Activated CD8-positive, alpha-beta memory T cell treated with anti-CD3 and anti-CD28 coated beads, Interleukin-2, amount 50 U/mL, for 24 hours (primary cell): ENCODE measurements at regions not wholly inside any gene's neighbourhood (a gene's known extent, or its start where the extent isn't known, plus 50 kb on each side); places are given as distances from the start of the nearest gene placed in this dataset.
A peak's percentile ranks its signal among the peaks of the same experiment; 100 is the strongest.
"Not testable (repeated sequence)": the region's sequence is repeated elsewhere in the genome, so short reads cannot be mapped to it uniquely, and the experiment has no call there.

Experiments used
- DNase-seq: peaks from one replicate; pipeline ENCODE4 v3.0.0-alpha.2; 2020; ENCODE audit errors: extremely low read depth

DNA sequence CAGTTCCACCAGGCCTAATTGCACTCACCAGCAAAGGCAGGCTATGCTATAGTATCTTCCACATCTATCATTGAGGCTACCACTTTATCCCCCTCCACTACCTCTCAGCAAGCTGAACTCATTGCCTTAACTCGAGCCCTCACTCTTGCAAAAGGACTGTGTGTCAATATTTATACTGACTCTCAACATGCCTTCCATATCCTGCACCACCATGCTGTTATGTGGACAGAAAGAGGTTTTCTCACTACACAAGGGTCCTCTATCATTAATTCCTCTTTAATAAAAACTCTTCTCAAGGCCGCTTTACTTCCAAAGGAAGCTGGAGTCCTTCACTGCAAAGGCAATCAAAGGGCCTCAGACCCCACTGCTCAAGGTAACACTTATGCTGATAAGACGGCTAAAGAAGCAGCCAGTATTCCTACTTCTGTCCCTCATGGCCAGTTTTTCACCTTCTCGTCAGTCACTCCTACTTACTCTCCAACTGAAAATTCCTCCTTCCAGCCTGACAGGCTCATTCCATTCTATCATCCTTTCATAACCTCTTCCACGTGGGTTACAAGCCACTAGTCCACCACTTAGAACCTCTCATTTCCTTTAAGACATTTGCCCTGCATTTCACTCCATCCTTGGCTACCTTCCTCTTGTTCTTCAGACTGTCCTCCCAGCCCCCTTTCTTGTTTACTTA is 1110.9 kb upstream of the TMEM132C start:
- not testable (repeated sequence) for DNase-seq

DNA sequence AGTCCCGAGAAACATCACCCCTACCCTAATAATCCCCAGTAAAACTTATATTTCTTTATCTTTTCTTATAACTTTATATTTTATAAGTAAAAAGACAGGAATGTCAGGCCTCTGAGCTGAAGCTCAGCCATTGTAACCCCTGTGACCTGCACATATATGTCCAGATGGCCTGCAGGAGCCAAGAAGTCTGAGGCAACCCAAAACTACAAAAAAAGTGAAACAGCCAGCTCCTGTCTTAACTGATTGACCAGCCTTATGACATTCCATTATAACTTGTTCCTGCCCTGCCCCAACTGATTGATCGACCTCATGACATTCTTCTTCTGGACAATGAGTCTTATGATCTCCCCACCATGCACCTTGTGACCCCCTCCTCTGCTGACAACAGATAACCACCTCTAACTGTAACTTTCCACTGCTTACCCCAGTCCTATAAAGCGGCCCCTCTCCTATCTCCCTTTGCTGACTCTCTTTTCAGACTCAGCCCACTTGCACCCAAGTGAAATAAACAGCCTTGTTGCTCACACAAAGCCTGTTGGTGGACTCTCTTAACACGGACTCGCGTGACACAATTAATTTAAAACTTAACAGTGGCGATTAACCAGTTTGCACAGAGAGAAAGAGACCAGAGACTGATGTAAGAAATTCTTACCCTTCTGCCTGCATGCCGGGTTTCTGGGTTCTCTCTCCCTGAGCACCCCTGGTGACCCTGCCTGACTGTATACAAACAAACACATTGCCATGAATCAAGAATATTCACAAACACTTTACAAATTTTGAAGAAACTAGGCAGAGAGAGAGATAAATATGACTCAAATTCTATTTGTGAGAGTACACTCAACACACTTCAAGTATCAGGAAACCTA is 1109.2 kb upstream of the TMEM132C start:
- not testable (repeated sequence) for DNase-seq

DNA sequence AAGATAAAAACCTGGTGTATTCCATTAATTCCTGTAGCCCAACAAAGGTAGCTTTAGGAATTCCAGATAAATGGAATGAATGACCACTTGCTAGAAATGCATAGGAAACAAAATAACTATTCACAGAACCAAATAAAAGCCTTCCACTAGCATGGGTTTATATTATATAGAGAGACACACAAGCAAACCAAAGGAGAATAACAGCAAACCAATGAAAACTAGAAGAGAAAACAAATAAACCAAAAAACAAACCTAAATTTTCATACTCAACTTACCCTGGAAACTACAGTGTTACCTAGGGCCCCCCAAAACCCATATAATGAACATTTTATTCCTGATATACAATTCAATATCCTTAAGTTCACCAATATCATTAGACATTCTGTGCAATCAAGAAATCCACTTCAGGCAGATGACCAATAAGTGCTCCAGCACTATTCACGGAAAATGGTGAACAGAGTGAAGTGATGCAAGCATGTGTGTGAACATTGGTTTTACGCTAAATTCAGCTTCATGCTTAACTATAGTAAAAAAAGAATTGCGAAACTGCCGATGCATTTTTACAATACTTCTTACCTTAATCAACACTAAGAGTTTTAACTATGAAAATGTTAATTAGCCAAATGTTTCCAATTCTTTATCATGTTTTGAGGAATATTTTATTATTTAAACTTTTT is 1108.4 kb upstream of the TMEM132C start:
- no peak for DNase-seq

DNA sequence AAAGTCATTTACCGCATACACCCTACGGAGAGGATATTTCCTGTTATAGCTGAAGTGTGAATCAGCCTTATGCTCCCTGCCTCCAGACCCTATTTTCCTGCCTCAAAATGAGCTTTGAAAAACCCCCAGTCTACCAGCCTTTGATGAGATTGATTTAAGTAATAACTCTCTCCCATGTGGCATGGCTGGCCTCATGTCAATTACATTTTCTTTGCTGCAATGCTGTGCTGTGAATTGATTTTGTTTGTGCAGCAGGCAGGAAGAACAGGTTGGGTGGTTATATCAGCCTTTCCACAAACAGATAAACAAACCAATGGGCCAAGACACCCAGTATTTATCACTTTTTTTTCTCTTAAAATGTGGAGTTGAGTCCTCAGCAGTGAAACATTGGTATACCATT is 1105.5 kb upstream of the TMEM132C start:
- no peak for DNase-seq

DNA sequence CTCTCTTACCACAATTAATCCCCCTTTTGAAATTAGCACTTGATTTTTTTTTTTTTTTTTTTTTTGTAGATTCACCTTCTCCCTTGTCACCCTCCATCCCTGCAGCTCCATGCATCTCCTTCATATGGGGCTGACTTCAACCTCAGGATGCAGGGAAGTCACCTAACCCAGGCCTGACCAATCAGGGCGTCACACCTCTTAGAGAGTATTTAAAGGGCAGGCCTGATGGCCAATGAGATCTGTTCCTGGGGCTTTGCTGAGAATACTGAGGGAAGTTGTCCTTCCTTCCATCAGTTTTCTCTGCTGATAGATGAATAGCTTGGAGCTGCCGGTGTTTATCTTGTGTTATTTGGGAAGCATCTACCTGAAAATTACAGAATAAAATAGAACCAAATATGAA is 1104.7 kb upstream of the TMEM132C start:
- DNase-seq = no peak

DNA sequence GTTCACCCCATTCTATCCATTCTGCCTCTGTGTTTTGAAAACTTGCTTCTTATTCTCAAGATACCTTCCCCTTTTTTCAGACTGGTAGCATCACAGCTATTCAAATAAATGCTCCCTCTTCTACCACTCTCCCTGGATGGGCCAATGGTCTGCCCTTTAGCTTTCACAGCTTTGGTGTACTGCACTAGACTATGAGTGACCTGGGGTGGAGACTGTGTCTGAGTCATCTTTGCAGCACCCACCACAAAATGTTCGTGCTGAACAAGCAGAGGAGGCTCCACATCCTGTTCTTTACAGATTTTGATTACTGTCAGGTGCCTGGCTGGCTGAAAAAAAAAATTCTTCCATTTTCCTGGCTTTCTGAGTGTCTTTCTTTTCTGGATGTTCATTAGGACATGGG is 1104.1 kb upstream of the TMEM132C start:
- no peak for DNase-seq

DNA sequence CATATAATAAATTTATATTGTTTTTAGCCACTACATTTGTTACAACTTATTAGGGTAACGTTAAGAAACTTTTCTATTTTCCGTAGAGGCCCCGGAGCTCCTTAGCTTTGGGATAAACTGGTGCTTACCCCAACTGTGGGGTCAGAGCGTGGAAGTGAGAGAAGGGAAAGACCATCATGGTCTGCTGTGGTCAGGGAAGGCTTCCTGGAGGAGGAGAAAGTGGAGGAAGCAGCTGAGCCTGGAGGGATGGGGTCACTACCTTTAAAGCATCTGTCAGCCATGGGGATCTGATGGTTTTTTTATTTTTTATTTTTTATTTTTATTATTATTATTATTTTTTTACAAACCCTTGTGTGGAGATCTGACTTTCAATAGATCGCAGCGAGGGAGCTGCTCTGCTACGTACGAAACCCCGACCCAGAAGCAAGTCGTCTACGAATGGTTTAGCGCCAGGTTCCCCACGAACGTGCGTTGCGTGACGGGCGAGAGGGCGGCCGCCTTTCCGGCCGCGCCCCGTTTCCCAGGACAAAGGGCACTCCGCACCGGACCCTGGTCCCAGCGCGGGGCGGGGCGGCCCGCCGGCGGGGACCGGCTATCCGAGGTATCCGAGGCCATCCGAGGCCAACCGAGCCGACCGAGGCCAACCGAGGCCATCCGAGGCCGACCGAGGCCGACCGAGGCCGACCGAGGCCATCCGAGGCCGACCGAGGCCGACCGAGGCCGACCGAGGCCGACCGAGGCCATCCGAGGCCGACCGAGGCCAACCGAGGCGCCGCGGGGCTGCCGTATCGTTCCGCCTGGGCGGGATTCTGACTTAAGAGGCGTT is 1101.2 kb upstream of the TMEM132C start:
- peak; percentile 49 for DNase-seq

DNA sequence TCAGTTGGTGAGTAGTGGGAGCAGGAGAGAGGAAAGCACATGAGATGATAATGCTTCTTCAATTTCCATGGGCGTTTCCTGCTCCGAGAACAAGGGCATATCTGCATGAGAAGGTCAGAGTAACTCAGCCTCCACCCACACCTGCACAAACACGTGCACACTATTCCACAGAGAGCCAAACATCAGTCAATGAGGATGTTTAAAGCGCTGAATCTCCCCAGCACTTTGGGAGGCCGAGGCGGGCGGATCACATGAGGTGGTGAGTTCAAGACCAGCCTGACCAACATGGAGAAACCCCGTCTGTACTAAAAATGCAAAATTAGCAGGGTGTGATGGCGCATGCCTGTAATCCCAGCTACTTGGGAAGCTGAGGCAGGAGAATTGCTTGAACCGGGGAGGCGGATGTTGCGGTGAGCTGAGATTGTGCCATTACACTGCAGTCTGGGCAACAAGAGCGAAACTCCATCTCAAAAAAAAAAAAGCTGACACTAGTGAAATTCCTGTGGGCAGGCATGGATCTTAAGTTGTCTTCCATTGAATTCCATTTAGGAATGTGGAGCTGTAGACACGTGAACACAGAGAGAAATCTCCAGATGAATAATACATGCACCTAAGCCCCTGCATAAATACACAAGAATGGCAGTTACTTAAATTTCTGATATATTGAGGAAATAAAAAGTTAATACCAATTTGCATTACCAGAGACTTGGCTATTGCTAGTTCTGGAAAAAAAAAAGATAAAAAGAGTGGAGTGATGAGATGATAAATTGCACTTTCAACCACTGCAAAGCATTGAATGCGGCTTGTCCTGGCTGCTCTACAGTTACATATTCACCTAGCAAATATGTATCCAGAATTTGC is 1097.4 kb upstream of the TMEM132C start:
- no peak for DNase-seq

DNA sequence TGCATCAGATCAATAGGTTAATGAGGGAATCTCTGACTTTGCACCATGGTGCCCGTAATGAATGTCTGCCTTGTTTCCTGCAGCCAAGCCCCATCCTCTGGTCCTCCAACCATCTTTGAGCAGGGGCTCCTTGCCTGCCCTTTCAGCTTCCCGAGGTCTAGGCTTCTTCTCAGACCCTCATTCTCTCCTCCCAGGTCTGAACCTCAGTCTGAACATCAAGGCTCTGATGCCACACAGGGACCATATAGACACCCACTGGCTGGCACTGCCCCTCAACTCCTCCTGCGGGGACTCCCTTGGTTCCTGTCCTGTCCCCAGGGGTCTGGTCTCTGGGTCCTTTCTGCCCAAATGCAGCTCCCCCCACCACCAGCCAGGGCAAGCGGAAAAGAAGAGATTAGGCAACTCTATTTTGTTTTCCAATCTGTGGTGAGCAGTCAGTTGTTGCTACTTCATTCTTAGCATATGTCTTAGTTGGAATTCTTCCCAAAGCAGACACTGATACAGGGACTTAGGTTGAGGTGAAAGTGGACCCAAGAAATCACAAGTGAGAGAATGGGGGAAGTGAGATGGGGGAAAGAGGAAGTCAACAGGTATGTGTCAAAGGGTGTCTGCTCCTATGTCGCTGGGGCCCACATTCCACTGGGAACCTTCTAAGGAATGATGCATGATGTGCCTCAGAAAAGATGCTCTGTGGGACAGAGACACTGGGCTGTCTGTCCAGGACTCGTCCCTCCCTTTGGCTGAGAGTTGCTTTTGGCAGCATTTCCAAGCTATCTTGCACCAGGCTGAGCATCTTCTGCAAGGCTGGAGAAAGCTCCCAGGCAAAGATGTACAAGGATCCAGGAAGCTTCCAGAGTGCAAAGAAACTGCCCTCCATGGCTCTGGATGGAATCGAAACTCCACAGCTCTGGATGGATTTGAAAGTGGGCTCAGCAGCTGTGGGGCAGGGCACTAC is 1096.5 kb upstream of the TMEM132C start:
- no peak for DNase-seq

DNA sequence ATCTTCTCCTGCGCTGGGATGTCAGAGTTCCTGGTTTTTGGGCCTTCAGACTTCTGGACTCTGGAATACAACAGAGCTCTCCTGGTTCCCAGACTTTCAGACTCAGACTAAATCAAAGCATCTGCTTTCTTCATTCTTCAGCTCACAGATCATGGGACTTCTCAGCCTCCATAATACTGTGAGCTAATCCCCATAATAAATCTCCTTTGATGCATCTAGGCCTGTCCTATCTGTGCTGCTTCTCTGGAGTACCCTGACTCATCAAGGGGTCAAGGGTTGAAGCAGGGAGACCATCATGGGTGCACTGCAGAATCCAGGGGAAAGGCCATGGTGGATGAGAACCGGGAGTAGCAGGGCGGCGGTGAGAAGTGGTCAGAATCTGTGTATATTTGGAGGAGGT is 1094.1 kb upstream of the TMEM132C start:
- DNase-seq = no peak

DNA sequence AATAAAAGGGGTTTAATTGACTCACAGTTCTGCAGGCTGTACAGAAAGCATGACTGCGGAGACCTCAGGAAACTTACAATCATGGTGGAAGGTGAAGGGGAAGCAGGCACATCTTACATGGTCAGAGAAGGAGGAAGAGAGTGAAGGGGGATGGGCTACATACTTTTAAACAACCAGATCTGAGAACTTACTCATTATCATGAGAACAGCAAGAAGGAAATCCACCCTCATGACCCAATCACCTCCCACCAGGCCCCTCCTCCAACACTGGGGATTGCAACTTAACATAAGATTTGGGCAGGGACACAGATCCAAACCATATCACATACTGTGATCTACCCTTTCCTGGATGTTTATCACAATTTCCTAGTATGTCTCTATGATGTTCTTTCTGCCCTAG is 1093.0 kb upstream of the TMEM132C start:
- DNase-seq = not testable (repeated sequence)

DNA sequence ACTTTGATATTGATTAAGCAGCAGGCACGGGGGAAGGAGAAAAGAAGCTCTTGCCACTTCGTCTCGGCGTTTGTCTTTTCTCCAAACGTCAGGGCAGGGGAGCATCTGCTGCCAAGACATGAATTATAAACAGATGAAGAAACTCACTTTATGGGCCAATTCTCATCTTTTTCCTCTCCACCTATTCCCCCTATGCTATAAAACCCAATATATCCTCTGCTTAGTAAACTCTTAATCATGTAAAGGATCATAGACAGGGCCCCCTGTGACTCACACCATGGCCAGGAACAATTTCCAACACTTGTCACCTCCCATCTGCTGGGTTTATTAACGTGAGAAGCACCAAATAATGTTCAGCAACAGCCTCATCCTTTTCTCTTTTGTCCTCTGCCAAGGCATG is 1092.1 kb upstream of the TMEM132C start:
- DNase-seq = no peak

DNA sequence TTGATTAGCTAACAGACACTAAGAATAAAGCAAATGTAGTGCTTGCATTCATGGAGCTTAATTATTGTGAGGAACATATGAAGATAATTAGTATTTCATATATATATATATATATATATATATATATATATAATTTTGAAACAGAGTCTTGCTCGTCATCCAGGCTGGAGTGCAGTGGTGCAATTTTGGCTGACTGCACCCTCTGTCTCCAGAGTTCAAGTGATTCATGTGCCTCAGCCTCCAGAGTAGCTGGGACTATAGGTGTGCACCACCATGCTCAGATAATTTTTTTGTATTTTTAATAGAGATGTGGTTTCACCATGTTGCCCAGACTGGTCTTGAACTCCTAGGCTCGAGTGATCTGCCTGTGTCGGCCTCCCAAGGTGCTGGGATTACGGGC is 1091.6 kb upstream of the TMEM132C start:
- DNase-seq = no peak

DNA sequence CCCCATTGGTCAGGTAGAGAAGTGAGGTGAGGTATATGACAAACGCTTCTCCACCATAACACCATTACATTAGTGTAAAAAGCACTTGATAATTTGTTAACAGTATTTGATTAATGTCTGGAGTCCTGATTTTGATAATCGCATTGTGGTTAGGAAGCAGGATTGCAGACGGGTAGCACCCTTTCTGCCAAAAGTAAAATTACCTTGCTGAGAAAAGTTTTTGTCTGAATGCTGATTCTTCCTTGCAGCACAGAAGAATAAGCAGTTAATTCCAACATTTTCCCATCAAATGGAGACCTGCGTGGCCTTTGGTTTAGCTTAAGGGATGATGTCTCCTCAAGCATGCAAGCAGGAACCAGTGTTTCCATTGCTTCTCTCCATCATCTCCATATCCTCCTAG is 1090.2 kb upstream of the TMEM132C start:
- DNase-seq = no peak

DNA sequence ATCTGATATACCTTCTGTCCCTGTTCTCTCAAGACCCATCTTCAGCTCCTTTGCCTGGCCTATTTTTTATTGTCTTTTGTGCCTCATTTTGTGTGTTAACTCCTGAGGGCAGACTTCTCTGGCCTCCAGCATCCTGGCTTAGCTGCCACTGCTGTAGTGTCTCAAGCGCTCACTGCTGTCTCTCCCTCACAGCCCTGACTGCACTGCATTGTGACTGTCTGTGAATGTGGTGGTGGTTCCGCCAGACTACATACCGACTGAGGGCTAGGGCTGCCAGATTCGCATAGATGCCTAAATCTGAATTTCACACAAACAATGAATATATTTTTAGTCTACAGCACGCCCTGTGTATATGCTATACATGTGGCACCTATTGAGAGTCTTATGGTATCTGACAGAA is 1088.9 kb upstream of the TMEM132C start:
- no peak for DNase-seq

DNA sequence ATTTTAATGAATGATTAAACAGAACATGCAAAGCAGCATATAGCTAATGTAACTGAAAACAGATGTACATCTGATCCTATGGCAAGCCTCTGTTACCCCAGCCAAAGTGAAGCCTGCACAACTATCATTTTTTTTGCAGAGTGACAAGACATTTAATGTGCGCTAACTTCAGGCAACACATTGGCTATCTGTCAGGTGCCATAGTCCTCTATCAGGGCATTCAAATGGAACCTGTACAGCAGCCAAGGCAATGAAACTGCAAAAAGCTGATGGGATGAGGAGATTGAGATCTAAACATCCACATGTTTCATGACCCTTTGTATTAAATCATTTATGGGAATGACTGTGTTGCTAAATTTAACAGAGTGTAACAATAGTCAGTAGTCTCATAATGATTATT is 1088.5 kb upstream of the TMEM132C start:
- DNase-seq = no peak

DNA sequence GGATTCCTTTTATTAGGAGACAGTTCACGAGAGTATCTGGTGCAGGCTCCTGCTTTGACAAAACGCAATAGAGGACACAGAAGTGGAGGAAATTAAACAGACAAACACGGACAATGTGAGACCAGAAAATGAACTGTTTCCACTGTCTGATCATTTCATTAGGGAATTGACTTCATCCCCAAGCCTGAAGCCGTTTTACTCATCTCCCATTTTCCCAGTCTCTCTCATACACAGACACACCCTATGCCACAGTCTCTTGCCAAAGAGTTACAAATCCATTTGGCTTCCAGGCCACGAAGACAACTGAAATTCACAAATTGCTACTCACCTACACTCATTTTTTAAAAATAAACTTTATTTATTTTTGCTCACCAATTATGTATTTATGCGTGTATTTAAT is 1087.8 kb upstream of the TMEM132C start:
- DNase-seq = no peak

DNA sequence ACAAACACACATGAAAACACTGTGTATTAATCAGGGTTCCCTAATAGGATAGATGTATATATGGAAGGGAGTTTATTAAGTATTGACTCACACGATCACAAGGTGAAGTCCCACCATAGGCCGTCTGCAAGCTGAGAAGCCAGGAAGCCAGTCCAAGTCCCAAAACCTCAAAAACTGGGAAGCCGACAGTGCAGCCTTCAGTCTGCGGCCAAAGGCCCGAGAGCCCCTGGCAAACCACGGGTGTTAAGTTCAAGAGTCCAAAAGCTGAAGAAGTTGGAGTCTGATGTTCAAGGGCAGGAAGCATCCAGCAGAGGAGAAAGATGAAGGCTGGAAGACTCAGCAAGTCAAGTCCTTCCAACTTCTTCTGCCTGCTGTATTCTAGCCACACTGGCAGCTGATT is 1085.0 kb upstream of the TMEM132C start:
- DNase-seq = no peak

DNA sequence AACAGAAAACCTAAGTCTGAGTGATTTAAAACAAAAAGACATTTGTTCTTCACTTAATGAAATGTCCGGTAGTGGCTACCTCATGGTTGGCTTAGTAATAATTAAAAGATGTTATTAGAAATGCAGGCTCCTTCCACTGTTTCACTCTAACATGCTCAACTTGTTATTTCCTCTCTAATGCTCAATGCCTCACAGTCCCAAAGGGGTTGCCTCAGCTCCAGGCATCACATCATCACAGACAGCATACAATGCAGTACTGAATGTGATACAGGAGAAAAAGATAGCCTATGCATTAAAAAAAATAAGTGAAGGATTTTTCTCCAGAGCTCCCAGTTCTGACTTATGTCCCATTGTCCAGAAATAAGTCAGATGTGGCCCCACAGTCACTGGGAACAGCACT is 1077.0 kb upstream of the TMEM132C start:
- DNase-seq = no peak

DNA sequence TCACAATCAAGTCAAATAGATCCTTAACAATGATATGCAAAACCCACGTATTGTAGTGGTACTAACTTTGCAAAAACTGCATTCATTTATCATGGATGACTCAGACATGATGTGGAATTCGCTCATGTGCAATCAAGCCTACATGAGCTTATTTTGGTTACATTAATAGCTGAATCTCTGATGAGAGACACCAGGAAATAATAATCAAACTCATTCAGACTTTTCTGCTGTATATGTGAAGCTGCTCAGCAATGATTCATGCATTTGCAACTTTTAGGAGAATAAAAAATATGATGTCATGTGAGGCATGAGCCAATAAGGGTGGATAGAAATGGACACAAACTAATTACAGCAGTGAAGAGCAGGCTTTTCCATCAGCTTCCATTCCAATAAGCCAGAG is 1075.8 kb upstream of the TMEM132C start:
- DNase-seq = no peak
